ACC112 (cell line): ENCODE measurements at regions not wholly inside any gene's neighbourhood (a gene's known extent, or its start where the extent isn't known, plus 50 kb on each side); places are given as distances from the start of the nearest gene placed in this dataset.

Source experiments
- H2AFZ ChIP-seq: fragments of 200-600 bp; sonication (generic); one replicate; pipeline ENCODE4 v1.6.0; 2017; ENCODE audit warnings: antibody characterized with exemption, low read length; ENCODE audit not compliant: unreplicated experiment
- H3K27ac ChIP-seq: fragments of 200-600 bp; sonication (generic); 2 replicates; pipeline ENCODE4 v1.5.1; 2014; ENCODE audit warnings: low read depth, mild to moderate bottlenecking, antibody characterized with exemption, low read length, moderate library complexity
- H3K27me3 ChIP-seq: fragments of 200-600 bp; sonication (generic); 2 replicates; pipeline ENCODE4 v1.6.1; 2014; ENCODE audit warnings: mild to moderate bottlenecking, antibody characterized with exemption, low read length, moderate library complexity, mixed read lengths; ENCODE audit not compliant: insufficient read depth
- H3K36me3 ChIP-seq: fragments of 200-600 bp; sonication (generic); 2 replicates; pipeline ENCODE4 v1.6.1; 2016; ENCODE audit warnings: mild to moderate bottlenecking, antibody characterized with exemption, low read length, moderate library complexity, mixed read lengths; ENCODE audit not compliant: insufficient read depth
- H3K4me1 ChIP-seq: fragments of 200-600 bp; sonication (generic); one replicate; pipeline ENCODE4 v1.6.1; 2016; ENCODE audit warnings: low read length, mixed read lengths; ENCODE audit not compliant: insufficient read depth, unreplicated experiment, control insufficient read depth
- H3K4me3 ChIP-seq: fragments of 200-600 bp; sonication (generic); 2 replicates; pipeline ENCODE4 v1.5.1; 2014; ENCODE audit warnings: mild to moderate bottlenecking, low read depth, low read length
- H3K79me2 ChIP-seq: fragments of 200-600 bp; sonication (generic); one replicate; pipeline ENCODE4 v1.6.0; 2016; ENCODE audit warnings: low read length; ENCODE audit not compliant: control insufficient read depth, unreplicated experiment, insufficient read depth

DNA sequence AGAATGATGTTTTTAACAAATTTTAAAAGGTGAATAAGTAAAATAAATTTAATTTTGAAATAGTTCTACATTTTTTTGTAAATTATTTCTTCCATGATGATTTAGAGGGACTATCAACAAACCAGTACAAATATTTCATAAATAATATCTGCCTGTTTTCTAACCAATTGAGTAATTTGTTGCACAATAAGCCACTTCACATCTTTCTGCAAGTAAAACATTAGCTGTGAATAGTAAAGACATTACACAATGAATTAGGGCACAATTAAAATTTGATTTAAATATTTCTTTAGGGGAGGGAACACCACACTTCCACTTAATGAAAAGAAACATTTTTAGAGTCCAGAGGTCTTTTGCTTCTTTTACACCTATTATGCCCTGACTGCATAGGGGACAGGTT lies 118.4 kb upstream of the PTPRK start:
- H3K27me3 ChIP-seq, result no peaks in the 10 kb centered on the region
- H3K4me3 ChIP-seq, result no peak overlapping the region

DNA sequence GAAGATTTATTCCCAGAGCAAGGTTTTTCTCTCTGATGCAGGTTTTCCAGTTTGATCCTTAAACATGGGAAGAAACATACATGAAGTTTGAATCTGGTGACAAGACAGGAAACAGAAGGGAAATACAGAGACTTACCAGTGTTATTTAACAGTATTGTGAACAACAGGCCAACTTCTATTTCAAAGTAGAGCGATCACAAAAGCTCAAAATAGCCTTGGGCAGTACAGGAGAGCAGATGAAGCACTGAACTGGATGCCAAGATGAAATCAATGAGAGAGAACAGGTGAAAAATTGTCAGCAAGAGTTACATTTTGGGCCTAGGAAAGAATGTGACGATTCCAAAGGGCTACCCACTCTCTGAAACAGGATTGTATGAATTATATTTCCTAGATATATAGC lies 114.8 kb upstream of the PTPRK start:
- no peaks in the 10 kb centered on the region for H3K27me3 ChIP-seq
- no peak overlapping the region for H3K27ac ChIP-seq
- no peak overlapping the region for H3K4me3 ChIP-seq
- no peaks in the 10 kb centered on the region for H3K79me2 ChIP-seq
- H2AFZ ChIP-seq, result no peak overlapping the region
- no peaks in the 10 kb centered on the region for H3K36me3 ChIP-seq
- H3K4me1 ChIP-seq, result no peaks in the 10 kb centered on the region

More for the DNA sequence above, 118.4 kb upstream of the PTPRK start:
- H3K36me3 ChIP-seq, result no peaks in the 10 kb centered on the region
- peaks cover 8% of the 10 kb centered on the region for H3K4me1 ChIP-seq
- no peak overlapping the region for H3K27ac ChIP-seq
- no peak overlapping the region for H2AFZ ChIP-seq
- no peaks in the 10 kb centered on the region for H3K79me2 ChIP-seq

- Histone ChIP-seq H3K4me1 (no peaks in the 10 kb centered on the region), H3K27ac (no peak overlapping the region), H3K79me2 (no peaks in the 10 kb centered on the region), H3K27me3 (no peaks in the 10 kb centered on the region), H3K4me3 (no peak overlapping the region), H2AFZ (no peak overlapping the region), H3K36me3 (no peaks in the 10 kb centered on the region)
These were observed 111.7 kb upstream of the PTPRK start for GRCh38 chr6:128632131-128632530.

GRCh38 chr6:128631031-128631430 lies 110.6 kb upstream of the PTPRK start:
- H3K4me3 ChIP-seq, result no peak overlapping the region
- H3K4me1 ChIP-seq, result no peaks in the 10 kb centered on the region
- H3K27me3 ChIP-seq, result no peaks in the 10 kb centered on the region
- H3K79me2 ChIP-seq, result no peaks in the 10 kb centered on the region
- no peak overlapping the region for H3K27ac ChIP-seq
- no peak overlapping the region for H2AFZ ChIP-seq
- no peaks in the 10 kb centered on the region for H3K36me3 ChIP-seq

DNA sequence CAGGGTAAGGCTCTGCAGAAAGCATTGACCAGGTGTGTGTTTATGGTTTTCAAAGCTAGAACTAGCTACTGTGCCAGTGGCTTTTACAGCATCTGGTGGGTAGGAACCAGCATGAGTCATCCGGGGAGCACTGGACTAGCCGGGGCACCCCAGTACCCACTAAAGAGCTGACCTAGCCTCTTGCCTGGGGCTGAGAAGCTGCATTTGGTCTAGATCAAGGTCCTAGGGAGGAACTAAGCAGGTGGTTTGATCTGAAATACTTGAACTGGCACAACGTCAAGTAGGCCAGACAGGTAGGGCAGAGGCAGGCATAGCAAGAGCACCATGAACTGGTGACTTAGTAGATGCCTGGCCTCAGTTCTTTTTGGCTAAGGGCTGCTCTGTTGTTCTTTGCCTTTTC lies 109.8 kb upstream of the PTPRK start:
- Histone ChIP-seq H3K27me3 (no peaks in the 10 kb centered on the region), H3K4me3 (no peak overlapping the region), H3K79me2 (no peaks in the 10 kb centered on the region), H2AFZ (no peak overlapping the region), H3K36me3 (no peaks in the 10 kb centered on the region), H3K4me1 (no peaks in the 10 kb centered on the region), H3K27ac (no peak overlapping the region)

DNA sequence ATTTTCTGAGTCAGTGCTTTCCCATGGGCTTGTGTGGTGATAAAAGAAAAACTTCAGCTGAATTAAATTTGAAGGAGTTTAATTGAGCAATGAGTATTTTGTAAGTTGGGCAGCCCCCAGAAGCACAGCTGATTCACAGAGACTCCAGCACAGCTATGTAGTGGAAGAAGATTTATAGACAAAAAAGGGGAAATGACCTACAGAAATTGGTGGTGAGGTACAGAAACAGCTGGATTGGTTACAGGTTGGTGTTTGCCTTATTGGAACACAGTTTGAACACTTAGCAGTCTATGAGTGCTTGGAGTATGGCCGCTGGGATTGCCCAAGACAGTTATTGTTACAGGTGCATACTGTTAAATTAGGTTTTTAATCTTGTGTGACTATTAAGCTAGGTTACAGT lies 96.9 kb upstream of the PTPRK start:
- no peak overlapping the region for H3K27ac ChIP-seq
- no peak overlapping the region for H3K4me3 ChIP-seq
- H3K36me3 ChIP-seq, result no peaks in the 10 kb centered on the region
- no peaks in the 10 kb centered on the region for H3K4me1 ChIP-seq
- H3K79me2 ChIP-seq, result no peaks in the 10 kb centered on the region
- H3K27me3 ChIP-seq, result no peaks in the 10 kb centered on the region
- H2AFZ ChIP-seq, result no peak overlapping the region

GRCh38 chr6:128616342-128616741 lies 95.9 kb upstream of the PTPRK start:
- Histone ChIP-seq H3K27me3 (no peaks in the 10 kb centered on the region), H3K27ac (no peak overlapping the region)

DNA sequence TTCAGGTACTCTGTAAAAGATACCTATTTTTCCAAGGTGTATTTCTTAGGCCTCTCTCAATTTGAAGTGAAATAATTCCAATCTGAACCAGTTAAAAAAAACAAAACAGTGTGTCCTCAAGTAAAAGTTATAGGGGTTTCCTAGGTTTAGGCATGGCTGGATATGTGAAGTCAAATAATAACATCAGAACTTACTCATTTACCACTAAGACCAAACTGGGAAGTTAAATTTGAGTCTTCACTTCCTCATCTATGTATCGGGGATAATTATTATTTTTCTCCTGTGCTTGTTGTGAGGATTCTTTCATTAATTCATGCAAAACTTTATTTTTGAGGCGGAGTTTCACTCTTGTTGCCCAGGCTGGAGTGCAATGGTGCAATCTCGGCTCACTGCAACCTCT lies 86.2 kb upstream of the PTPRK start:
- H3K27ac ChIP-seq, result no peak overlapping the region
- H3K79me2 ChIP-seq, result no peaks in the 10 kb centered on the region
- no peak overlapping the region for H2AFZ ChIP-seq
- no peaks in the 10 kb centered on the region for H3K36me3 ChIP-seq
- H3K27me3 ChIP-seq, result no peaks in the 10 kb centered on the region
- H3K4me1 ChIP-seq, result peaks cover 5% of the 10 kb centered on the region
- H3K4me3 ChIP-seq, result no peak overlapping the region

More at GRCh38 chr6:128616342-128616741, 95.9 kb upstream of the PTPRK start:
- Histone ChIP-seq H2AFZ (no peak overlapping the region), H3K4me3 (no peak overlapping the region), H3K4me1 (no peaks in the 10 kb centered on the region), H3K79me2 (no peaks in the 10 kb centered on the region), H3K36me3 (no peaks in the 10 kb centered on the region)

- Histone ChIP-seq H3K36me3 (no peaks in the 10 kb centered on the region), H3K27me3 (no peaks in the 10 kb centered on the region), H3K4me1 (peaks cover 9% of the 10 kb centered on the region), H3K27ac (no peak overlapping the region), H3K4me3 (no peak overlapping the region), H2AFZ (peak overlapping the region; percentile 18), H3K79me2 (no peaks in the 10 kb centered on the region)
These were observed 85.6 kb upstream of the PTPRK start for GRCh38 chr6:128605961-128606360.

DNA sequence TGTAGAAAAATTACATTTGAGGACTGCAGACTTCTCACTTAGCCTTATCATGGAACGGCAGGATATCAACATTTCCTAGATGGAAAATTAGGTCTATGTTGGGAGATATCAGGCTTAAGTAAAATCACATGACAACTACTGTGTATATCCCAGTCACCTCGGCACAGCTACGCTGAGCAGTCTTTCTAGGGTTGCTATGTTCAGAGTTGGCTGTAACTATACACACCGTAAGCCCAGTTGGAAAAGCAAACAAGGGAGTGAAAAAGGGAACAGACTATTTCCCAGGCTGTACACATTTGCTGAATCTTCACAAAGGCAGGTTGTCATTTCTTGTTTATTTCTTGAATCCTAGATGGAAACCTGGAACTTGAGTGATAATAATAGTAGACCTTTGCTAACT lies 80.7 kb upstream of the PTPRK start:
- peak overlapping the region; percentile 46 for H2AFZ ChIP-seq
- H3K36me3 ChIP-seq, result no peaks in the 10 kb centered on the region
- H3K27me3 ChIP-seq, result no peaks in the 10 kb centered on the region
- peak overlapping the region; percentile 91 for H3K27ac ChIP-seq
- H3K4me3 ChIP-seq, result no peak overlapping the region
- H3K79me2 ChIP-seq, result no peaks in the 10 kb centered on the region
- peaks cover 47% of the 10 kb centered on the region for H3K4me1 ChIP-seq

GRCh38 chr6:128600397-128600951 lies 80.1 kb upstream of the PTPRK start:
- peak overlapping the region; percentile 91 for H3K27ac ChIP-seq
- peaks cover 43% of the 10 kb centered on the region for H3K4me1 ChIP-seq
- H2AFZ ChIP-seq, result peak overlapping the region; percentile 78

More at GRCh38 chr6:128600397-128600951, 80.1 kb upstream of the PTPRK start:
- H3K79me2 ChIP-seq, result no peaks in the 10 kb centered on the region
- H3K4me3 ChIP-seq, result peak overlapping the region; percentile 33
- no peaks in the 10 kb centered on the region for H3K27me3 ChIP-seq
- H3K36me3 ChIP-seq, result no peaks in the 10 kb centered on the region
